OCI-LY3 (cell line): ENCODE measurements at regions not wholly inside any gene's neighbourhood (a gene's known extent, or its start where the extent isn't known, plus 50 kb on each side); places are given as distances from the start of the nearest gene placed in this dataset.

Experiments
- CTCF ChIP-seq: fragments of 200-600, 300-600 bp; sonication (generic); IDR thresholded peaks from 2 replicates; pipeline ENCODE4 v1.5.1; 2014; ENCODE audit warnings: antibody characterized with exemption, low read length, low read depth
- EZH2phosphoT487 ChIP-seq: fragments of 200-600 bp; shearing (Covaris generic); IDR thresholded peaks from 2 replicates; pipeline ENCODE4 v1.6.1; 2018; ENCODE audit warnings: antibody characterized with exemption, mixed run types, low read depth

GRCh38 chr19:20385061-20385460 is 180.5 kb downstream of the ZNF737 start:
- TF ChIP-seq CTCF (no peak), EZH2phosphoT487 (no peak)
